ENCODE measurements at regions not wholly inside any gene's neighbourhood (a gene's known extent, or its start where the extent isn't known, plus 50 kb on each side); places are given as distances from the start of the nearest gene placed in this dataset.

DNA sequence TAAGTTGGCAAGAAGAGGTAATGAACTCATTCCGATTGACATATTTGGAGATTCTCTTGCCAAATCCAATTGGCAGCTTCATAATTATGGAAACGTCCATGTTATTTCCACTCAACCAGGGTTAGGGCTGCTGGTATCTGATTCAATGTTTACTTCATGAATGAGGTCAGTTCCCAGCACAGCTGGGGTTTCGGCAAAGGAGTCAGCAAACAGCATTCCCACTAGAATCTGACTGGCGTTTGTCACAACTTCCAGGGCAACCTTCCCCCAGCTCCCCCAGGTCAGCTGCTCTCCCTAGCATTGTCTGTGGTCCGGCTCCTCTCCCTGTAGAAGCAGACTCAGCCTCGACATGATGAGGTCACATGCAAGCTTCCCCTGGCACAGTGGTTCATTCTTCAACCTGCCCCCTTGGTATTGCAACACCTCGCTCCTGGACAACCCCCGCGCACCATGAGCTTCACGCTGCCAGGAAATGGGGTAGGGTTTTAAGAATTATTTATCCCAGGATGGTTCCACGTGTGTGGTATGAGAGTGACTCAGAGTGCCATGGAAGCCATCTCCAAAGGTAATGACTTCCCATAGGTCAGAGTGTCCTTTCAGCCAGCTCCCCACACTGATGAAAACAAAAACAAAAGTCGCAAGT, 100.7 kb upstream of the SLC25A33 start (continued):
- TF ChIP-seq CENPX (CRISPR knock-in tag; IDR thresholded peaks at IDR 0.05): no peak
- no peak for TF ChIP-seq THYN1 (CRISPR knock-in tag; IDR thresholded peaks at IDR 0.05; ENCODE audit: borderline replicate concordance, low read depth)
- TF ChIP-seq ZFP1 (CRISPR knock-in tag; IDR thresholded peaks at IDR 0.05): no peak; the same call in 1 of the 2 replicates
- 0 out of 2 replicates have a peak, but pooled peaks have one; percentile 27 for TF ChIP-seq MEF2D (CRISPR knock-in tag; IDR thresholded peaks at IDR 0.05)
- no peak for TF ChIP-seq ARID2 (CRISPR knock-in tag; IDR thresholded peaks at IDR 0.05; ENCODE audit: borderline replicate concordance)
- TF ChIP-seq, protein P1, sequence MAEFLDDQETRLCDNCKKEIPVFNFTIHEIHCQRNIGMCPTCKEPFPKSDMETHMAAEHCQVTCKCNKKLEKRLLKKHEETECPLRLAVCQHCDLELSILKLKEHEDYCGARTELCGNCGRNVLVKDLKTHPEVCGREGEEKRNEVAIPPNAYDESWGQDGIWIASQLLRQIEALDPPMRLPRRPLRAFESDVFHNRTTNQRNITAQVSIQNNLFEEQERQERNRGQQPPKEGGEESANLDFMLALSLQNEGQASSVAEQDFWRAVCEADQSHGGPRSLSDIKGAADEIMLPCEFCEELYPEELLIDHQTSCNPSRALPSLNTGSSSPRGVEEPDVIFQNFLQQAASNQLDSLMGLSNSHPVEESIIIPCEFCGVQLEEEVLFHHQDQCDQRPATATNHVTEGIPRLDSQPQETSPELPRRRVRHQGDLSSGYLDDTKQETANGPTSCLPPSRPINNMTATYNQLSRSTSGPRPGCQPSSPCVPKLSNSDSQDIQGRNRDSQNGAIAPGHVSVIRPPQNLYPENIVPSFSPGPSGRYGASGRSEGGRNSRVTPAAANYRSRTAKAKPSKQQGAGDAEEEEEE (CRISPR knock-in tag; IDR thresholded peaks at IDR 0.05; ENCODE audit: borderline replicate concordance): no peak
- no peak for TF ChIP-seq MTF2 (CRISPR knock-in tag; IDR thresholded peaks at IDR 0.05; ENCODE audit: borderline replicate concordance)
- TF ChIP-seq HOXA3 (CRISPR knock-in tag; IDR thresholded peaks at IDR 0.05): peak; percentile 72; the same call in 1 of the 2 replicates
- peak; percentile 23; the same call in 1 of the 2 replicates for TF ChIP-seq GFI1 (CRISPR knock-in tag; IDR thresholded peaks at IDR 0.05; ENCODE audit: borderline replicate concordance)
- TF ChIP-seq STAG1 (CRISPR knock-in tag; IDR thresholded peaks at IDR 0.05): no peak
- TF ChIP-seq CHD4 (IDR thresholded peaks at IDR 0.05; ENCODE audit: borderline replicate concordance, low read length): peak; percentile 51; the same call in 1 of the 2 replicates
- peak; percentile 42; the same call in 1 of the 2 replicates for TF ChIP-seq ZNF17 (CRISPR knock-in tag; IDR thresholded peaks at IDR 0.05)
- no peak for TF ChIP-seq ZNF549 (CRISPR knock-in tag; IDR thresholded peaks at IDR 0.05)
- TF ChIP-seq, protein P2, sequence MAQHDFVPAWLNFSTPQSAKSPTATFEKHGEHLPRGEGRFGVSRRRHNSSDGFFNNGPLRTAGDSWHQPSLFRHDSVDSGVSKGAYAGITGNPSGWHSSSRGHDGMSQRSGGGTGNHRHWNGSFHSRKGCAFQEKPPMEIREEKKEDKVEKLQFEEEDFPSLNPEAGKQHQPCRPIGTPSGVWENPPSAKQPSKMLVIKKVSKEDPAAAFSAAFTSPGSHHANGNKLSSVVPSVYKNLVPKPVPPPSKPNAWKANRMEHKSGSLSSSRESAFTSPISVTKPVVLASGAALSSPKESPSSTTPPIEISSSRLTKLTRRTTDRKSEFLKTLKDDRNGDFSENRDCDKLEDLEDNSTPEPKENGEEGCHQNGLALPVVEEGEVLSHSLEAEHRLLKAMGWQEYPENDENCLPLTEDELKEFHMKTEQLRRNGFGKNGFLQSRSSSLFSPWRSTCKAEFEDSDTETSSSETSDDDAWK (CRISPR knock-in tag; IDR thresholded peaks at IDR 0.05): no peak
- no peak for TF ChIP-seq ZNF879 (CRISPR knock-in tag; IDR thresholded peaks at IDR 0.05)
- no peak for TF ChIP-seq ZNF546 (CRISPR knock-in tag; conservative IDR thresholded peaks at IDR 0.05)
- TF ChIP-seq, protein P3, sequence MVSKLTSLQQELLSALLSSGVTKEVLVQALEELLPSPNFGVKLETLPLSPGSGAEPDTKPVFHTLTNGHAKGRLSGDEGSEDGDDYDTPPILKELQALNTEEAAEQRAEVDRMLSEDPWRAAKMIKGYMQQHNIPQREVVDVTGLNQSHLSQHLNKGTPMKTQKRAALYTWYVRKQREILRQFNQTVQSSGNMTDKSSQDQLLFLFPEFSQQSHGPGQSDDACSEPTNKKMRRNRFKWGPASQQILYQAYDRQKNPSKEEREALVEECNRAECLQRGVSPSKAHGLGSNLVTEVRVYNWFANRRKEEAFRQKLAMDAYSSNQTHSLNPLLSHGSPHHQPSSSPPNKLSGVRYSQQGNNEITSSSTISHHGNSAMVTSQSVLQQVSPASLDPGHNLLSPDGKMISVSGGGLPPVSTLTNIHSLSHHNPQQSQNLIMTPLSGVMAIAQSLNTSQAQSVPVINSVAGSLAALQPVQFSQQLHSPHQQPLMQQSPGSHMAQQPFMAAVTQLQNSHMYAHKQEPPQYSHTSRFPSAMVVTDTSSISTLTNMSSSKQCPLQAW (CRISPR knock-in tag; IDR thresholded peaks at IDR 0.05): peak; percentile 78
- TF ChIP-seq, protein P4, sequence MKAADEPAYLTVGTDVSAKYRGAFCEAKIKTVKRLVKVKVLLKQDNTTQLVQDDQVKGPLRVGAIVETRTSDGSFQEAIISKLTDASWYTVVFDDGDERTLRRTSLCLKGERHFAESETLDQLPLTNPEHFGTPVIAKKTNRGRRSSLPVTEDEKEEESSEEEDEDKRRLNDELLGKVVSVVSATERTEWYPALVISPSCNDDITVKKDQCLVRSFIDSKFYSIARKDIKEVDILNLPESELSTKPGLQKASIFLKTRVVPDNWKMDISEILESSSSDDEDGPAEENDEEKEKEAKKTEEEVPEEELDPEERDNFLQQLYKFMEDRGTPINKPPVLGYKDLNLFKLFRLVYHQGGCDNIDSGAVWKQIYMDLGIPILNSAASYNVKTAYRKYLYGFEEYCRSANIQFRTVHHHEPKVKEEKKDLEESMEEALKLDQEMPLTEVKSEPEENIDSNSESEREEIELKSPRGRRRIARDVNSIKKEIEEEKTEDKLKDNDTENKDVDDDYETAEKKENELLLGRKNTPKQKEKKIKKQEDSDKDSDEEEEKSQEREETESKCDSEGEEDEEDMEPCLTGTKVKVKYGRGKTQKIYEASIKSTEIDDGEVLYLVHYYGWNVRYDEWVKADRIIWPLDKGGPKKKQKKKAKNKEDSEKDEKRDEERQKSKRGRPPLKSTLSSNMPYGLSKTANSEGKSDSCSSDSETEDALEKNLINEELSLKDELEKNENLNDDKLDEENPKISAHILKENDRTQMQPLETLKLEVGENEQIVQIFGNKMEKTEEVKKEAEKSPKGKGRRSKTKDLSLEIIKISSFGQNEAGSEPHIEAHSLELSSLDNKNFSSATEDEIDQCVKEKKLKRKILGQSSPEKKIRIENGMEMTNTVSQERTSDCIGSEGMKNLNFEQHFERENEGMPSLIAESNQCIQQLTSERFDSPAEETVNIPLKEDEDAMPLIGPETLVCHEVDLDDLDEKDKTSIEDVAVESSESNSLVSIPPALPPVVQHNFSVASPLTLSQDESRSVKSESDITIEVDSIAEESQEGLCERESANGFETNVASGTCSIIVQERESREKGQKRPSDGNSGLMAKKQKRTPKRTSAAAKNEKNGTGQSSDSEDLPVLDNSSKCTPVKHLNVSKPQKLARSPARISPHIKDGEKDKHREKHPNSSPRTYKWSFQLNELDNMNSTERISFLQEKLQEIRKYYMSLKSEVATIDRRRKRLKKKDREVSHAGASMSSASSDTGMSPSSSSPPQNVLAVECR (CRISPR knock-in tag; IDR thresholded peaks at IDR 0.05; ENCODE audit: borderline replicate concordance): peak; percentile 47; the same call in 1 of the 2 replicates
- TF ChIP-seq, protein P5, sequence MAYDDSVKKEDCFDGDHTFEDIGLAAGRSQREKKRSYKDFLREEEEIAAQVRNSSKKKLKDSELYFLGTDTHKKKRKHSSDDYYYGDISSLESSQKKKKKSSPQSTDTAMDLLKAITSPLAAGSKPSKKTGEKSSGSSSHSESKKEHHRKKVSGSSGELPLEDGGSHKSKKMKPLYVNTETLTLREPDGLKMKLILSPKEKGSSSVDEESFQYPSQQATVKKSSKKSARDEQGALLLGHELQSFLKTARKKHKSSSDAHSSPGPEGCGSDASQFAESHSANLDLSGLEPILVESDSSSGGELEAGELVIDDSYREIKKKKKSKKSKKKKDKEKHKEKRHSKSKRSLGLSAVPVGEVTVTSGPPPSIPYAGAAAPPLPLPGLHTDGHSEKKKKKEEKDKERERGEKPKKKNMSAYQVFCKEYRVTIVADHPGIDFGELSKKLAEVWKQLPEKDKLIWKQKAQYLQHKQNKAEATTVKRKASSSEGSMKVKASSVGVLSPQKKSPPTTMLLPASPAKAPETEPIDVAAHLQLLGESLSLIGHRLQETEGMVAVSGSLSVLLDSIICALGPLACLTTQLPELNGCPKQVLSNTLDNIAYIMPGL (CRISPR knock-in tag; IDR thresholded peaks at IDR 0.05; ENCODE audit: borderline replicate concordance in 1 of 2, low read depth in 1 of 2): no peak
